ENCODE measurements at regions not wholly inside any gene's neighbourhood (a gene's known extent, or its start where the extent isn't known, plus 50 kb on each side); places are given as distances from the start of the nearest gene placed in this dataset.
"Not testable (repeated sequence)": the region's sequence is repeated elsewhere in the genome, so short reads cannot be mapped to it uniquely, and the experiment has no call there.

DNA sequence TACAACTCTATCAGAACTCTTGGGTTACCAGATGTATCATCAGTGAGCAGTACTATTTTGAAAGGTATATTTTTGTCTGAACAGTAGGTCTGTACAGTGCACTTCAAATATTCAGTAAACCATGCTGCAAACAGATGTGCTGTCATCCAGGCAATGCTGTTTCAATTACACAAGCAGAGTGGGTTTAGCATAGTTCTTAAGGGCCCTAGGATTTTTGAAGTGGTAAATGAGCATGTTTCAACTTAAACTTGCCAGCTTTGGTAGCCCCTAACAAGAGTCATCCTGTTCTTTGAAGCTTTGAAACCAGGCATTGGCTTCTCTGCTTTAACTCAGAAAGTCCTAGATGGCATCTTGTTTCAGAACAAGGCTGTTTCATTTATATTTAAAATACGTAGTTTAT is 1519.9 kb downstream of the SUCLG1 start:
- Histone ChIP-seq H3K27me3 (ENCODE audit: control insufficient read depth, insufficient read depth, low read length) (no peaks in the 10 kb centered on the region), H3K36me3 (ENCODE audit: control insufficient read depth, insufficient read depth, low read length) (no peaks in the 10 kb centered on the region), H3K27ac (ENCODE audit: low read length) (no peak overlapping the region), H3K9me3 (ENCODE audit: control insufficient read depth, insufficient read depth, low read length) (no peaks in the 10 kb centered on the region), H3K4me1 (ENCODE audit: control insufficient read depth, insufficient read depth, low read length) (no peaks in the 10 kb centered on the region), H3K4me3 (ENCODE audit: low read length) (no peak overlapping the region)
- DNase-seq (ENCODE audit: low read depth, low spot score), result no peak
- WGBS (ENCODE audit: insufficient coverage, insufficient read length), result no CpG with 5 or more reads among the region's 1 CpG

DNA sequence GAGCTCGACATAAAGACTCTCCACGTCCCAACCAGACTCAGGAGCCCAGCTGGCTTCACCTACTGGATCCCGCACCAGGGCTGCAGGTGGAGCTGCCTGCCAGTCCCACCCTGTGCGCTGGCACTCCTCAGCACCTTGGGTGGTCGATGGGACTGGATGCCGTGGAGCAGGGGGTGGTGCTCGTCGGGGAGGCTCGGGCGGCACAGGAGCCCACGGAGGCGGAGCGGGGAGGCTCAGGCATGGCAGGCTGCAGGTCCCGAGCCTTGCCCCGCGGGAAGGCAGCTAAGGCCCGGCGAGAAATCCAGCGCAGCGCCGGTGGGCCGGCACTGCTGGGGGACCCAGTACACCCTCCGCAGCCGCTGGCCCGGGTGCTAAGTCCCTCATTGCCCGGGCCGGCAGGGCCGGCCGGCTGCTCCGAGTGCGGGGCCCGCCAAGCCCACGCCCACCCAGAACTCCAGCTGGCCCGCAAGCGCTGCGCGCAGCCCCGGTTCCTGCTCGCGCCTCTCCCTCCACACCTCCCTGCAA is 1520.7 kb downstream of the SUCLG1 start:
- not testable (repeated sequence) for H3K4me3 ChIP-seq (ENCODE audit: low read length); H3K9me3 ChIP-seq (ENCODE audit: control insufficient read depth, insufficient read depth, low read length); H3K27ac ChIP-seq (ENCODE audit: low read length); DNase-seq (ENCODE audit: low read depth, low spot score); H3K27me3 ChIP-seq (ENCODE audit: control insufficient read depth, insufficient read depth, low read length); H3K36me3 ChIP-seq (ENCODE audit: control insufficient read depth, insufficient read depth, low read length); H3K4me1 ChIP-seq (ENCODE audit: control insufficient read depth, insufficient read depth, low read length)
- WGBS (ENCODE audit: insufficient coverage, insufficient read length), result no CpG with 5 or more reads among the region's 40 CpGs

DNA sequence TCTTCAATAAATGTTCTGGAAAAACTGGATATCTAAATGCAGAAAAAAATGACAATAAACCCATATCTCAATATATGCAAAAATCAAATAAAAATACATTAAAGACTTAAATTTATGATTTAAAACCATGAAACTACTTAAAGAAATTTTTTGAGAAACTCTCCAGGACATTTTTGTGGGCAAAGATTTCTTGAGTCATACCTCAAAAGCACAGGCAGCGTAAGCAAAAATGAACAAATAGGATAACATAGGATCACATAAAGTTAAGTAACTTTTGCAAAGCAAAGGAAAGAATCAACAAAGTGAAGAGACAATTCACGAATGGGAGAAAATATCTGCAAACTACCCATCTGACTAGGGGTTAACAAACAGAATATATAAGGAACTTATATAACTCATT is 1545.5 kb downstream of the SUCLG1 start:
- H3K36me3 ChIP-seq (ENCODE audit: control insufficient read depth, insufficient read depth, low read length), result no peaks in the 10 kb centered on the region
- no peaks in the 10 kb centered on the region for H3K9me3 ChIP-seq (ENCODE audit: control insufficient read depth, insufficient read depth, low read length)
- H3K27me3 ChIP-seq (ENCODE audit: control insufficient read depth, insufficient read depth, low read length), result no peaks in the 10 kb centered on the region
- no peak overlapping the region for H3K4me3 ChIP-seq (ENCODE audit: low read length)
- no peaks in the 10 kb centered on the region for H3K4me1 ChIP-seq (ENCODE audit: control insufficient read depth, insufficient read depth, low read length)
- DNase-seq (ENCODE audit: low read depth, low spot score), result no peak
- WGBS (ENCODE audit: insufficient coverage, insufficient read length), result no CpG with 5 or more reads among the region's 2 CpGs
- no peak overlapping the region for H3K27ac ChIP-seq (ENCODE audit: low read length)

DNA sequence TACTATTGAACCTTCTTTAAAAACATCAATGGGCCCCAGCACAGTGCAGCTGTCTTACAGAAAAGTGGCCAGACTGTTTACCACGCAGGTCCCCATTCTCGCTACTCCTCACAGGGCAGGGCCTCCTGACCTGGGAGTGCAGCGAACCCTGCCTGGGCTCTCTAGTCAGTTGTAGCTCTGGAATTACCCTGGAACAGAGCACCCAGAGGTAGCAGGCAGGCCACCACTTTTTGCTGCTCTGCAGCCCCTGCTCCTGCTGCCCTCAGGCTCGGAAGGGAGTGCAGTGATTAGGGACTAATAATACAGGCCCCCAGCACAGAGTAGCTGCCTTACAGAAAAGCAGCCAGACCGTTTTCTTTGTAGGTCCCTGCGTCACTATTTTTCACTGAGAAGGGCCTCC is 1563.0 kb downstream of the SUCLG1 start:
- DNase-seq (ENCODE audit: low read depth, low spot score), result no peak
- Histone ChIP-seq H3K9me3 (ENCODE audit: control insufficient read depth, insufficient read depth, low read length) (no peaks in the 10 kb centered on the region), H3K27me3 (ENCODE audit: control insufficient read depth, insufficient read depth, low read length) (no peaks in the 10 kb centered on the region), H3K4me3 (ENCODE audit: low read length) (no peak overlapping the region), H3K36me3 (ENCODE audit: control insufficient read depth, insufficient read depth, low read length) (no peaks in the 10 kb centered on the region), H3K27ac (ENCODE audit: low read length) (no peak overlapping the region), H3K4me1 (ENCODE audit: control insufficient read depth, insufficient read depth, low read length) (no peaks in the 10 kb centered on the region)
- WGBS (ENCODE audit: insufficient coverage, insufficient read length), result no CpG with 5 or more reads among the region's 6 CpGs

DNA sequence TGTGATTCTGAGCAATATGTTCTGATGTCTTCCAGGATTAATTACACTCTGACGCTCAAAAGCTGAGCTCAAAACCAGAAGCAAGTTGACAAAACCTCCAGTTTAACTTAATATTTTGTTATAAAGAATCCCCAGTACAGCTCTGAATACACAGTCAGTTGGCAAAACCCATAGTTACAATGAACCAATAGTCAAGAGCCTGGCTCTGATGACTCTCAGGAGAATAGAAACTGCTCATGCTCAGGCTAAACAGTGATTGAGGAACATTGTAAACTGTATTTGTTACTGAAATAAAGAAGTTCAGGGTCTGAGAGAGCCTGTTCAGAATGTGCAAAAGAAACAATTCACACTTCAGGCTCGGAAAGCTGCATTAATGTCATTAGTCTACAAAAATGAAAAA is 1565.9 kb downstream of the SUCLG1 start:
- Histone ChIP-seq H3K4me3 (ENCODE audit: low read length) (no peak overlapping the region), H3K36me3 (ENCODE audit: control insufficient read depth, insufficient read depth, low read length) (no peaks in the 10 kb centered on the region), H3K27ac (ENCODE audit: low read length) (no peak overlapping the region), H3K4me1 (ENCODE audit: control insufficient read depth, insufficient read depth, low read length) (no peaks in the 10 kb centered on the region), H3K9me3 (ENCODE audit: control insufficient read depth, insufficient read depth, low read length) (no peaks in the 10 kb centered on the region), H3K27me3 (ENCODE audit: control insufficient read depth, insufficient read depth, low read length) (no peaks in the 10 kb centered on the region)
- no CpG with 5 or more reads among the region's 2 CpGs for WGBS (ENCODE audit: insufficient coverage, insufficient read length)
- DNase-seq (ENCODE audit: low read depth, low spot score), result no peak

DNA sequence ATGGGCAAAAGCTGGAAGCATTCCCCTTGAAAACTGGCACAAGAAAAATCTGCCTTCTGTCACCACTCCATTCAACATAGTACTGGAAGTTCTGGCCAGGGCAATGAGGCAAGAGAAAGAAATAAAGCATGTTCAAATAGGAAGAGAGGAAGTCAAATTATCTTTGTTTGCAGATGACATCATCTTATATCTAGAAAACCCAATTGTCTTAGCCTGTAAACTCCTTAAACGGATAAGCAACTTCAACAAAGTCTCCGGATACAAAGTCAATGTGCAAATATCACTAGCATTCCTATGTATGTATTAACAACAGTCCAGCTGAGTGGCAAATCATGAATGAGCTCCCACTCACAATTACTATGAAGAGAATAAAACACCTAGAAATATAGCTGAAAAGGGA is 1579.3 kb downstream of the SUCLG1 start:
- H3K4me1 ChIP-seq (ENCODE audit: control insufficient read depth, insufficient read depth, low read length), result no peaks in the 10 kb centered on the region
- no peak overlapping the region for H3K27ac ChIP-seq (ENCODE audit: low read length)
- H3K27me3 ChIP-seq (ENCODE audit: control insufficient read depth, insufficient read depth, low read length), result no peaks in the 10 kb centered on the region
- WGBS (ENCODE audit: insufficient coverage, insufficient read length), result no CpG with 5 or more reads among the region's 2 CpGs
- no peaks in the 10 kb centered on the region for H3K9me3 ChIP-seq (ENCODE audit: control insufficient read depth, insufficient read depth, low read length)
- H3K36me3 ChIP-seq (ENCODE audit: control insufficient read depth, insufficient read depth, low read length), result no peaks in the 10 kb centered on the region
- H3K4me3 ChIP-seq (ENCODE audit: low read length), result no peak overlapping the region
- no peak for DNase-seq (ENCODE audit: low read depth, low spot score)

DNA sequence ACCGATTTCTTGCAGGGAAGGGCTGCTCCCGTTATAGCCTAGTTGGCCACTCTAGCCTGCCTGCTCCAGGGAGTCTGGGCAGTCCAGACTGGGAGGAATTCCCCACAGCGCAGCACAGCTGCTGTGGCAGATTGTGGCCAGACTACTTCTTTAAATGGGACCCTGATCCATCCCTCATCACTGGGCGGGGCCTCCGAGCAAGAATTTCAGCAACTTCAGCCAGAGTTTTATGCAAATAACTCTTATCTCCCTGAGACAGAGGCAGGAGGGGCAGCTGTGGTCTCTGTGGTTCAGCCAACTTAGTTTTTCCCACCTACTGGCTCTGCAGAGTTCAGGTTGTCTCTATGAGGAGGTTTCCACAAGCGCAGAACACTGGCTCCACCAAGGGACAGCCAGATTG is 1583.2 kb downstream of the SUCLG1 start:
- DNase-seq (ENCODE audit: low read depth, low spot score), result no peak
- Histone ChIP-seq H3K9me3 (ENCODE audit: control insufficient read depth, insufficient read depth, low read length) (no peaks in the 10 kb centered on the region), H3K27ac (ENCODE audit: low read length) (no peak overlapping the region), H3K36me3 (ENCODE audit: control insufficient read depth, insufficient read depth, low read length) (no peaks in the 10 kb centered on the region), H3K4me1 (ENCODE audit: control insufficient read depth, insufficient read depth, low read length) (no peaks in the 10 kb centered on the region), H3K27me3 (ENCODE audit: control insufficient read depth, insufficient read depth, low read length) (no peaks in the 10 kb centered on the region), H3K4me3 (ENCODE audit: low read length) (no peak overlapping the region)
- no CpG with 5 or more reads among the region's 6 CpGs for WGBS (ENCODE audit: insufficient coverage, insufficient read length)

DNA sequence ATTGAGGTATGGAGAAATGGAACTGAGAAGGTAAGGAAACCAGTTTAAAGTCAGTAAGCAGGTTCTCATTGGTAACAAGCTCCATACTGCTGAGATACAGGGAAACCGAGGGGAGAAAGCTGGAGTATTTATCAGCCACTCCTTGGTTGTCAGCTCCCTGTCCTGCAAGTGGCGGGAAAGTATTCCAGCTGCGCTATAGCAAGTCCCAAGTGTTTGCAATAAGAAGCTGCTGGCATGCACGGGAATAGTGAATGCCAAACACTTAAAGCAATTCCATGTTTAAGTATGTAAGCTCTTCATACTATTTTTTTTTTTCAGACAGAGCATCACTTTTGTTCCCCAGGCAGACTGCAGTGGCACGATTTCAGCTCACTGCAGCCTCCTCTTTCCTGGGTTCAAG is 1601.1 kb downstream of the SUCLG1 start:
- Histone ChIP-seq H3K36me3 (ENCODE audit: control insufficient read depth, insufficient read depth, low read length) (no peaks in the 10 kb centered on the region), H3K4me3 (ENCODE audit: low read length) (no peak overlapping the region), H3K4me1 (ENCODE audit: control insufficient read depth, insufficient read depth, low read length) (no peaks in the 10 kb centered on the region)

DNA sequence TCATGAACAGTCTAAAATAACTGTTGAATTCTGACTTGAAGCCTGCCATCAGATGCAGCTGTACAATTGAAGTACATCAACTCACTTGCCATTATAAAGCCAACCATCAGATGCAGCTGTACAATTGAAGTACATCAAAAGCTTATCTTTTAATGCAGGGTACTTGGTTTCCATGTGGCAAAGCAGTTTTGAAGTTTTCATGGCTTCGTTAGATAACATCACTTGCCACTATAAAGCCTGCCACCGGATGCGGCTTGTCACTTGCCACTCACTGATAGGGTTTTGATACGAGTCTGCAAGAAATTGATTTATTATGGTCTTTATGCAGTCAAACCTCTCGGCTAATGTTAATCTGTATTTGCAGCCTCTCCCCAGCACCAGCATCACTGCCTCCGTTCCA is 1605.8 kb downstream of the SUCLG1 start:
- no peak overlapping the region for H3K4me3 ChIP-seq (ENCODE audit: low read length)
- no peaks in the 10 kb centered on the region for H3K36me3 ChIP-seq (ENCODE audit: control insufficient read depth, insufficient read depth, low read length)
- H3K4me1 ChIP-seq (ENCODE audit: control insufficient read depth, insufficient read depth, low read length), result no peaks in the 10 kb centered on the region
- DNase-seq (ENCODE audit: low read depth, low spot score), result no peak
- H3K27ac ChIP-seq (ENCODE audit: low read length), result no peak overlapping the region
- WGBS (ENCODE audit: insufficient coverage, insufficient read length), result no CpG with 5 or more reads among the region's 6 CpGs
- no peaks in the 10 kb centered on the region for H3K27me3 ChIP-seq (ENCODE audit: control insufficient read depth, insufficient read depth, low read length)
- H3K9me3 ChIP-seq (ENCODE audit: control insufficient read depth, insufficient read depth, low read length), result no peaks in the 10 kb centered on the region

More for the DNA sequence above, 1601.1 kb downstream of the SUCLG1 start:
- DNase-seq (ENCODE audit: low read depth, low spot score), result no peak
- Histone ChIP-seq H3K9me3 (ENCODE audit: control insufficient read depth, insufficient read depth, low read length) (no peaks in the 10 kb centered on the region), H3K27me3 (ENCODE audit: control insufficient read depth, insufficient read depth, low read length) (no peaks in the 10 kb centered on the region), H3K27ac (ENCODE audit: low read length) (no peak overlapping the region)
- WGBS (ENCODE audit: insufficient coverage, insufficient read length), result no CpG with 5 or more reads among the region's 5 CpGs

DNA sequence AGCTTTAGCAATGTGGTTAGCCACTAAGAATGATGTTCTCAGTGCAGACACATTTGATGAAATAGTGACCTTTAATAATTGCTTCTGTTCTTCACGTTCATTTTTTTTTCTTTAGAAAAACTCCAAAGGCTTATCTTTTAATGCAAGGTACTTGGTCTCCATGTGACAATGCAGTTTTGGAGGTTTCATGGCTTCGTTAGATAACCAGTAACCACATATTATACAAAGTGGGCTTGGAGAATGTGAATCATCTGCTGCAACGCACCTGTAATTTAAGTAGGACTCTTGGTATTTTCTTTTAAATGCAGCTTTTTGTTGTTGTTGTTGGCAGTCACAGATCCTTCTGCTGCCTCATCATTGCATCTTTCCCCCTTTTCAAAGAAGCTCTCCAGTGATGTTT is 1606.3 kb downstream of the SUCLG1 start:
- Histone ChIP-seq H3K36me3 (ENCODE audit: control insufficient read depth, insufficient read depth, low read length) (no peaks in the 10 kb centered on the region), H3K9me3 (ENCODE audit: control insufficient read depth, insufficient read depth, low read length) (no peaks in the 10 kb centered on the region), H3K27me3 (ENCODE audit: control insufficient read depth, insufficient read depth, low read length) (no peaks in the 10 kb centered on the region), H3K4me3 (ENCODE audit: low read length) (no peak overlapping the region), H3K4me1 (ENCODE audit: control insufficient read depth, insufficient read depth, low read length) (no peaks in the 10 kb centered on the region), H3K27ac (ENCODE audit: low read length) (no peak overlapping the region)
- no CpG with 5 or more reads among the region's 3 CpGs for WGBS (ENCODE audit: insufficient coverage, insufficient read length)
- no peak for DNase-seq (ENCODE audit: low read depth, low spot score)

DNA sequence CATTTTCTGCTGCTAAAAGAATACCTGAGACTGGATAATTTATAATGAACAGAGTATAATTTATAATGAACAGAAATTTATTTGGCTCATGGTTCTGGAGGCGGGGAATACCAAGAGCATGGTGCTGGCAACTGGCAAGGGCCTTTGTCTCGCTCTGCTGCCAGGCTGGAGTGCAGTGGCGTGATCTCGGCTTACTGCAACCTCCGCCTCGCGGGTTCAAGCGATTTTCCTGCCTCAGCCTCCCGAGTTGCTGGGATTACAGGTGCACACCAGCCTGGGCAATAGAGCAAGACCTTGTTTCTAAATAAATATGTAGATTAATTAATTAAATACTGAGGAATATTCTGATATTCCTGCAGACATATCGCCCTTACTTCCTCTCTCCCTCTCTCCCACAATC is 1610.8 kb downstream of the SUCLG1 start:
- Histone ChIP-seq H3K4me3 (ENCODE audit: low read length) (no peak overlapping the region), H3K27me3 (ENCODE audit: control insufficient read depth, insufficient read depth, low read length) (no peaks in the 10 kb centered on the region), H3K36me3 (ENCODE audit: control insufficient read depth, insufficient read depth, low read length) (no peaks in the 10 kb centered on the region), H3K9me3 (ENCODE audit: control insufficient read depth, insufficient read depth, low read length) (no peaks in the 10 kb centered on the region), H3K27ac (ENCODE audit: low read length) (no peak overlapping the region), H3K4me1 (ENCODE audit: control insufficient read depth, insufficient read depth, low read length) (no peaks in the 10 kb centered on the region)
- no peak for DNase-seq (ENCODE audit: low read depth, low spot score)
- WGBS (ENCODE audit: insufficient coverage, insufficient read length), result no CpG with 5 or more reads among the region's 10 CpGs

Measured in iPS DF 6.9 (cell line).